ENCODE measurements at regions not wholly inside any gene's neighbourhood (a gene's known extent, or its start where the extent isn't known, plus 50 kb on each side); places are given as distances from the start of the nearest gene placed in this dataset.

DNA sequence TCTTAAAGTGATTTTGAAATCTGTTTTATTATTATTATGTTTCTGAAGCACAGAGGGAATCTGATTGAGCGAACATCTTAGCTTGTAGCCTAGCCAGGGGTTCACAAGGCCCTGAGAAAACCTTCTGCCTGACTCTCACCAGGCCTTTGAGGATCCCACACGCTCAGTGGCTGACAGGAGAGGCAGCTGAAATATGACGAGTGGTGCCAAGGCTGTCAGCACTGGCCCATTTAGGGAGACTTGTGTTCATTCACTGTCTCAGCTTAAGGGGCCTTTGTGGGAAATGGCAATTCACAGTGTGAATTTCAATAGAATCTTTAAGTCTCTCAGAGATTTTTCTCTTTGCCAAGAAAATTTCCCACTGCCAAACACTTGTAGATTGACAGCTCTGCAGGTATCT is 770.9 kb downstream of the TUSC7 start:
- no peak for TF ChIP-seq POLR2A (IDR thresholded peaks at IDR 0.05)
- TF ChIP-seq, protein P1, sequence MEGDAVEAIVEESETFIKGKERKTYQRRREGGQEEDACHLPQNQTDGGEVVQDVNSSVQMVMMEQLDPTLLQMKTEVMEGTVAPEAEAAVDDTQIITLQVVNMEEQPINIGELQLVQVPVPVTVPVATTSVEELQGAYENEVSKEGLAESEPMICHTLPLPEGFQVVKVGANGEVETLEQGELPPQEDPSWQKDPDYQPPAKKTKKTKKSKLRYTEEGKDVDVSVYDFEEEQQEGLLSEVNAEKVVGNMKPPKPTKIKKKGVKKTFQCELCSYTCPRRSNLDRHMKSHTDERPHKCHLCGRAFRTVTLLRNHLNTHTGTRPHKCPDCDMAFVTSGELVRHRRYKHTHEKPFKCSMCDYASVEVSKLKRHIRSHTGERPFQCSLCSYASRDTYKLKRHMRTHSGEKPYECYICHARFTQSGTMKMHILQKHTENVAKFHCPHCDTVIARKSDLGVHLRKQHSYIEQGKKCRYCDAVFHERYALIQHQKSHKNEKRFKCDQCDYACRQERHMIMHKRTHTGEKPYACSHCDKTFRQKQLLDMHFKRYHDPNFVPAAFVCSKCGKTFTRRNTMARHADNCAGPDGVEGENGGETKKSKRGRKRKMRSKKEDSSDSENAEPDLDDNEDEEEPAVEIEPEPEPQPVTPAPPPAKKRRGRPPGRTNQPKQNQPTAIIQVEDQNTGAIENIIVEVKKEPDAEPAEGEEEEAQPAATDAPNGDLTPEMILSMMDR (IDR thresholded peaks at IDR 0.05), result no peak
